Right lobe of liver (tissue), 6 donors: ENCODE measurements at regions not wholly inside any gene's neighbourhood (a gene's known extent, or its start where the extent isn't known, plus 50 kb on each side); places are given as distances from the start of the nearest gene placed in this dataset.

Experiments used
- ATAC-seq, 4 donors: fragments of 200-7000 bp; cut with Tn5 transposase; one replicate each; pipeline ENCODE4 v1.9.1; 2020; ENCODE audit warnings: mild to moderate bottlenecking in 4 of 4, moderate library complexity in 4 of 4
- DNase-seq, 3 donors: peaks; one replicate each; pipeline ENCODE4 v3.0.0-alpha.2; 2020
- H3K27ac ChIP-seq, 3 donors: fragments of 200-600 bp; one replicate each; pipeline ENCODE4 v1.8.0; 2022
- H3K27me3 ChIP-seq, 2 donors: fragments of 200-600 bp; one replicate each; pipeline ENCODE4 v1.8.0; 2022
- H3K36me3 ChIP-seq, 4 donors: fragments of 200-600 bp; sonication (generic) in 1 of 4; one replicate each; pipeline versions ENCODE4 v1.5.1 to v1.8.0; 2017 to 2022; ENCODE audit warnings: control low read depth in 1 of 4
- H3K4me1 ChIP-seq, 4 donors: fragments of 200-600 bp; sonication (generic) in 1 of 4; one replicate each; pipeline versions ENCODE4 v1.5.1 to v1.8.0; 2017 to 2022; ENCODE audit warnings: control low read depth in 1 of 4
- H3K4me3 ChIP-seq, 3 donors: fragments of 200-600 bp; one replicate each; pipeline ENCODE4 v1.8.0; 2022
- H3K9me3 ChIP-seq, 4 donors: fragments of 200-600 bp; sonication (generic) in 1 of 4; one replicate each; pipeline versions ENCODE4 v1.5.1 to v1.8.0; 2017 to 2022; ENCODE audit warnings: control low read depth in 1 of 4
- POLR2A ChIP-seq: fragments of 450-650 bp; IDR thresholded peaks from one replicate; pipeline ENCODE4 v1.6.1; 2017; ENCODE audit warnings: antibody characterized with exemption, mild to moderate bottlenecking
- WGBS: methylation state at CpG from one replicate; pipeline ENCODE4 v1.1.6; 2018; ENCODE audit warnings: low coverage, low lambda C conversion rate; ENCODE audit not compliant: insufficient coverage; ENCODE audit errors: missing lambda C conversion rate; 5-methylcytosine and 5-hydroxymethylcytosine counted together
- intact Hi-C, 2 donors: fragments of 100-400 bp; cut with DNase I; formaldehyde crosslinking; loops; one replicate each; pipeline versions ENCODE4 v1.11.2 to v1.14.1; 2022
- TF ChIP-seq, protein P1 (sequence below), 4 donors: fragments of 200-600 bp in 3 of 4; fragments of 450-650 bp in 1 of 4; IDR thresholded peaks; one replicate each; pipeline versions ENCODE4 v1.5.1 to v1.8.0; 2016 to 2022; ENCODE audit warnings: antibody characterized with exemption in 4 of 4, mild to moderate bottlenecking in 2 of 4
- donor health status: DM: no; HTN: yes; CAD: no.
- donor health status: DM: no; HTN: no; CAD: no.
- donor health status: DM: no; HTN: no; CAD: no.
- donor health status: DM: no; HTN: yes; CAD: no.
- donor health status: DM: no; HTN: yes; CAD: no.

DNA sequence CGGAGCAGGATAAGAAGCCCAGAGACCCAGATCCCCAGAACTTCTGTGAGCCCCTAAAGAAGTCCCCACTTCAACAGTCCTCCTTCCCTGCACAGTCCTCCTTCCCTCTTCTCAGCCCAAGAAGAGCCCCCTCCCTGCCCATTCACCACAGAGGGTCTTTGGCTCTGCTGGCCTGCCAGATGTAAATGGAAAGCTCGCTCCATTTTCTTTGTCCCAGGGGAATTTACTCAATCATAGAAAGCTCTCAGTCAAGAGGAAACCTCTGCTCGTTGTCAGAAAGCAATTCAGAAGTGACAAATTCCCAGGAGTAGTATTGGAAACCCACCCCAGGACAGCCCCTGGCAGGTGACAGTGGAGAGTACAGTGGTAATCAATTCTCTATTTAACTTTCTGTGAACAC, 105.5 kb upstream of the SMAD3 start:
- Histone ChIP-seq H3K9me3 (no peaks in the 10 kb centered on the region), H3K27me3 (no peaks in the 10 kb centered on the region), H3K27ac (no peak overlapping the region), H3K36me3 (no peaks in the 10 kb centered on the region), H3K4me3 (no peak overlapping the region), H3K4me1 (no peaks in the 10 kb centered on the region)
- ATAC-seq (no peak), DNase-seq (no peak)
- intact Hi-C loops, result loop anchor here in 1 of 2 donors (10.0 kb wide), 1 partner anchor 205 kb away; no protein-coding TSS in a partner anchor
- TF ChIP-seq, protein P1, sequence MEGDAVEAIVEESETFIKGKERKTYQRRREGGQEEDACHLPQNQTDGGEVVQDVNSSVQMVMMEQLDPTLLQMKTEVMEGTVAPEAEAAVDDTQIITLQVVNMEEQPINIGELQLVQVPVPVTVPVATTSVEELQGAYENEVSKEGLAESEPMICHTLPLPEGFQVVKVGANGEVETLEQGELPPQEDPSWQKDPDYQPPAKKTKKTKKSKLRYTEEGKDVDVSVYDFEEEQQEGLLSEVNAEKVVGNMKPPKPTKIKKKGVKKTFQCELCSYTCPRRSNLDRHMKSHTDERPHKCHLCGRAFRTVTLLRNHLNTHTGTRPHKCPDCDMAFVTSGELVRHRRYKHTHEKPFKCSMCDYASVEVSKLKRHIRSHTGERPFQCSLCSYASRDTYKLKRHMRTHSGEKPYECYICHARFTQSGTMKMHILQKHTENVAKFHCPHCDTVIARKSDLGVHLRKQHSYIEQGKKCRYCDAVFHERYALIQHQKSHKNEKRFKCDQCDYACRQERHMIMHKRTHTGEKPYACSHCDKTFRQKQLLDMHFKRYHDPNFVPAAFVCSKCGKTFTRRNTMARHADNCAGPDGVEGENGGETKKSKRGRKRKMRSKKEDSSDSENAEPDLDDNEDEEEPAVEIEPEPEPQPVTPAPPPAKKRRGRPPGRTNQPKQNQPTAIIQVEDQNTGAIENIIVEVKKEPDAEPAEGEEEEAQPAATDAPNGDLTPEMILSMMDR (IDR thresholded peaks at IDR 0.05), result no peak
- TF ChIP-seq POLR2A, result no peak
- WGBS, result 88% methylated on average over 2 of the region's 3 CpGs

DNA sequence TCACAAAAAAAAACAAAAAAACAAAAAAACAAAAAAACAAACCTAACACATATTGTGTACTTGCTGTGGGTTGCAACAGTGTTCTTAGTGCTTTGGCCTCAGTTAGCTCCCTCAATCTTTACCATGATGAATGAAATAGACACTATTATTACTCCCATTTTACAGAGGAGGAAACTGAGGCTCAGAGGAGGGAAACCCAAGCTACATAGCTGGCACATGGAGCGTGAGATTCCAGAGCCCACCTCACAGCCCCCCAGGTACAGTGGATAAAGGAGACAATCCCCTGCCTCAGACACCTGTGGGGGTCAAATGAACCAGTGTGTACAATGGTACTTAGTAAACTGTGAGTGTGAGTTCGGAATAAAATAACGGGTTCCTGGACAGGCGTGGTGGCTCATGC, 104.9 kb upstream of the SMAD3 start:
- DNase-seq, result no peak
- Histone ChIP-seq H3K4me3 (no peak overlapping the region), H3K4me1 (no peaks in the 10 kb centered on the region), H3K36me3 (no peaks in the 10 kb centered on the region), H3K27ac (no peak overlapping the region), H3K27me3 (no peaks in the 10 kb centered on the region), H3K9me3 (no peaks in the 10 kb centered on the region)
- intact Hi-C loops, result no loop called here
- ATAC-seq, result no peak
- no peak for TF ChIP-seq POLR2A
- TF ChIP-seq, protein P1 (IDR thresholded peaks at IDR 0.05), result no peak
- WGBS, result 92% methylated on average over 4 of the region's 4 CpGs

DNA sequence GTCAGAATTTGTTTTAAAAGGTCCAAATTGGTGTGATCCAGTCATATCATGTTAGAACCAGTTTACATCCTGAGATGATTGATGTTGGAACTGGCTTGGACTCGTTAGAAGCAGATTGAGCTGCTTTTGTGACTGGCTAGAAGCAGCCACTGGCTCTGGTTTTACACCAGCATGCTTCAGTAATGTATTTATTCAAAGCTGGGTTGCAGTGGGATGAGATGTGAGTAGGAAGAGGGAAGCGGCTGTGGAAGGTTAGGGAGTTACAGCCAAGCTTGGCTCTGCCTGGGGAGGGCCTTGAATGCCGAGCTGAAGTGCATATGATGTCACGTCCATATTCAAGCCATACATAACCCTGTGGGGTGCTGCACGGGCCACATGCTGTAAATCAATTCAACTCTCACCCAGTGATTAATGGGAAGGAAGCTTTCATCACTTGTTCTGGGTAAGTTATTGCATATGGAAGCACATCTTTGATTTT, 104.0 kb upstream of the SMAD3 start:
- Histone ChIP-seq H3K27ac (no peak overlapping the region), H3K4me3 (no peak overlapping the region), H3K4me1 (no peaks in the 10 kb centered on the region), H3K36me3 (no peaks in the 10 kb centered on the region), H3K9me3 (no peaks in the 10 kb centered on the region), H3K27me3 (no peaks in the 10 kb centered on the region)
- intact Hi-C loops, result no loop called here
- WGBS, result 81% methylated on average over 4 of the region's 5 CpGs
- TF ChIP-seq, protein P1 (IDR thresholded peaks at IDR 0.05), result no peak
- no peak for ATAC-seq
- DNase-seq, result no peak

DNA sequence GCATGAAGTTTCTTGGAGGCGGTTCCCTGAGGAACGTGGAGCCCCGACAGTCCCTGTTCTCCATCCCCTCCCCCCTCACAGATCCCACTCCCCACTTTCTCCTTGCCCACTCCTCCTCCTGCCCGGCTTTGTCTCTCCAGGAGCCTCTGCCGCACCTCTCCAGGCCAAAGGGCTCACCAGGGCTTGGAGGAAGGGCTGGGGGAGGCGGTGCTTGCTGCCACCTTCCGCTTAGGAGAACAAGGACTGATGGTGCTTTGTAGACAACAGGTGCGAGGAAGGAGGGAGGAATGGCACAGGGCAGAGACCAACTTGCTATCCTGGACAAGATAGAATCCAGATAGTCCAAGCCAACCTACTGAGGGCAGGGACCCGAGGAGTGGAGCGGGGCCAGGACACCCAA, 103.5 kb upstream of the SMAD3 start:
- H3K36me3 ChIP-seq, result no peaks in the 10 kb centered on the region
- H3K27ac ChIP-seq, result no peak overlapping the region
- no peaks in the 10 kb centered on the region for H3K27me3 ChIP-seq
- intact Hi-C loops, result no loop called here
- ATAC-seq (no peak), DNase-seq (no peak)
- H3K4me3 ChIP-seq, result no peak overlapping the region
- 88% methylated on average over 8 of the region's 10 CpGs for WGBS
- H3K4me1 ChIP-seq, result no peaks in the 10 kb centered on the region
- H3K9me3 ChIP-seq, result no peaks in the 10 kb centered on the region
- TF ChIP-seq, protein P1 (IDR thresholded peaks at IDR 0.05), result no peak
- no peak for TF ChIP-seq POLR2A

DNA sequence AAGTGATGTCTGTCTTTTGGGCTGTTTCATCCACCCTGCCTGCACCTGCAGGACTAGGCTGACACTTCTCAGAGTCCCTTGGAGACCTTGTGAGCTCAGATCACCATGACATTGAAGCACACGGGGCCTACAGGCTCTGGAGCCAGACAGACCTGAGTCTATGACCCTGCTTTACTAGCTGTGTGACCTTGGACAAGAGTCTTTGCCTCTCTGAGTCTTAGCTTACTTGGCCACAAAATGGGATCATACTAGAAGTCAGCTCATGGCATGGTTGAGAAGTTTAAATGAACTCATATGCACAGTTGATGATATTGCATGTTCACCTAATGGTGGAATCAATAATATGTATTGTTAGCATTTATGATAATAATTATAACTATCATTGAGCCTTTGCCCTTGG, 102.9 kb upstream of the SMAD3 start:
- Histone ChIP-seq H3K9me3 (no peaks in the 10 kb centered on the region), H3K36me3 (no peaks in the 10 kb centered on the region), H3K27ac (no peak overlapping the region), H3K27me3 (no peaks in the 10 kb centered on the region), H3K4me1 (no peaks in the 10 kb centered on the region), H3K4me3 (no peak overlapping the region)
- no CpG with 5 or more reads among the region's 1 CpG for WGBS
- TF ChIP-seq, protein P1 (IDR thresholded peaks at IDR 0.05), result no peak
- TF ChIP-seq POLR2A, result no peak
- DNase-seq, result no peak
- ATAC-seq, result no peak
- intact Hi-C loops, result no loop called here
